ENCODE measurements at regions not wholly inside any gene's neighbourhood (a gene's known extent, or its start where the extent isn't known, plus 50 kb on each side); places are given as distances from the start of the nearest gene placed in this dataset.

DNA sequence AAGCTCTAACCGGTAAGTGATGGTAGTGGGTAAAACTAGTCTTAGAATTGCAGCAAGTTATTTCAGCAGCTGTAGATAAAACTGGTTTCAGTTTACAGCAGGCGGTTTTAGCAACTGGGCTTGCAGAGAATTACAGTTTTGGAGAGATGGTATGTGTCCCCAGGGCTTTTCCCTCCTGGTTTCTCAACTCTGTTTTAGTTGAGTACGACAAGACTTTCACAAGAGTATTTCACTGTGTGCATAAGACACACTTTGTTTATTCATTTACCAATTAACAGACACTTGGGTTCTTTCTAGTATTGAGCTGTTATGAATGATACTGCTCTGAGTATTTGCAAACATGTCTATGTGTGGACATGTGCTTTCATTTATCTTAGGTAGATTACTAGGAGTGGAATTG is 65.6 kb upstream of the RFX8 start:
- TF ChIP-seq, protein P1, sequence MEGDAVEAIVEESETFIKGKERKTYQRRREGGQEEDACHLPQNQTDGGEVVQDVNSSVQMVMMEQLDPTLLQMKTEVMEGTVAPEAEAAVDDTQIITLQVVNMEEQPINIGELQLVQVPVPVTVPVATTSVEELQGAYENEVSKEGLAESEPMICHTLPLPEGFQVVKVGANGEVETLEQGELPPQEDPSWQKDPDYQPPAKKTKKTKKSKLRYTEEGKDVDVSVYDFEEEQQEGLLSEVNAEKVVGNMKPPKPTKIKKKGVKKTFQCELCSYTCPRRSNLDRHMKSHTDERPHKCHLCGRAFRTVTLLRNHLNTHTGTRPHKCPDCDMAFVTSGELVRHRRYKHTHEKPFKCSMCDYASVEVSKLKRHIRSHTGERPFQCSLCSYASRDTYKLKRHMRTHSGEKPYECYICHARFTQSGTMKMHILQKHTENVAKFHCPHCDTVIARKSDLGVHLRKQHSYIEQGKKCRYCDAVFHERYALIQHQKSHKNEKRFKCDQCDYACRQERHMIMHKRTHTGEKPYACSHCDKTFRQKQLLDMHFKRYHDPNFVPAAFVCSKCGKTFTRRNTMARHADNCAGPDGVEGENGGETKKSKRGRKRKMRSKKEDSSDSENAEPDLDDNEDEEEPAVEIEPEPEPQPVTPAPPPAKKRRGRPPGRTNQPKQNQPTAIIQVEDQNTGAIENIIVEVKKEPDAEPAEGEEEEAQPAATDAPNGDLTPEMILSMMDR (IDR thresholded peaks at IDR 0.05): no peak
- TF ChIP-seq POLR2A (IDR thresholded peaks at IDR 0.05): no peak
